ENCODE measurements at regions not wholly inside any gene's neighbourhood (a gene's known extent, or its start where the extent isn't known, plus 50 kb on each side); places are given as distances from the start of the nearest gene placed in this dataset.
"Not testable (repeated sequence)": the region's sequence is repeated elsewhere in the genome, so short reads cannot be mapped to it uniquely, and the experiment has no call there.

DNA sequence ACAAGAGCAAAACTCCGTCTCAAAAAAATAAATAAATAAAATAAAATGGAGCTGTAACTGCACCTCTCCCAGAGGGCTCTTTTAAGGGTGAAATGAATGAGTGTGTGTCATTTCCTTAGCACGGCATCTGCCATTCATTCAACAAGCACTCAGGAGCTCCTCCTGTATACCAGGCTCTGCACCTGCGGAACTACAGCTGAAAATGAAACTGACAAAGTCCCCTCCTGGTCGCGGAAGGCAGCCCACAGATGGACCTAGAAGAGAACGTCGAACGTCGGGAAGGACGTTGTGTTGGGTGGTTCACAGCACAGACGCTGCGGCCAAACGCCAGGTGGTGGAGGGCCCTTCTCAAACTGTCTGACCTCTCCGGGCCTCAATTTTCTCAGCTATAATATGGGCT, 256.4 kb downstream of the TFAP2C start:
- no peak for DNase-seq

DNA sequence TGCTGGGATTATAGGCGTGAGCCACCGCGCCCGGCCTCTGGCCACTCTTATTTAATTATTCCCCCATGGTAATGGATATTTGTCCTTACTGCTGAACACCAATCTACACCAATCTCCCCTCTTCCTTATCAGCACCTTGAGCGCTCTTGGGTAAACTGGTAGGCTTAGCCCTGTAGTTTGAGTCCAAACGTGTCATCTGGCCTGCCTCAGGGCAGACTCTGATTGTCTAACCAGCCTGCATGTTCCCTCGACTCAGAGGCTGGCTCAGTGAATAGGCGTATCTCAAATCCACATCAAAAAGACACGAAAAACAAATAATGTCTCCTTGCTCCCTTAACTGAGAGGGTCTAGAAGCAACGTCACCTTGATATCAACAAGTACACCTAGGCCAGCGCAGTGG, 260.9 kb downstream of the TFAP2C start:
- no peak for DNase-seq

DNA sequence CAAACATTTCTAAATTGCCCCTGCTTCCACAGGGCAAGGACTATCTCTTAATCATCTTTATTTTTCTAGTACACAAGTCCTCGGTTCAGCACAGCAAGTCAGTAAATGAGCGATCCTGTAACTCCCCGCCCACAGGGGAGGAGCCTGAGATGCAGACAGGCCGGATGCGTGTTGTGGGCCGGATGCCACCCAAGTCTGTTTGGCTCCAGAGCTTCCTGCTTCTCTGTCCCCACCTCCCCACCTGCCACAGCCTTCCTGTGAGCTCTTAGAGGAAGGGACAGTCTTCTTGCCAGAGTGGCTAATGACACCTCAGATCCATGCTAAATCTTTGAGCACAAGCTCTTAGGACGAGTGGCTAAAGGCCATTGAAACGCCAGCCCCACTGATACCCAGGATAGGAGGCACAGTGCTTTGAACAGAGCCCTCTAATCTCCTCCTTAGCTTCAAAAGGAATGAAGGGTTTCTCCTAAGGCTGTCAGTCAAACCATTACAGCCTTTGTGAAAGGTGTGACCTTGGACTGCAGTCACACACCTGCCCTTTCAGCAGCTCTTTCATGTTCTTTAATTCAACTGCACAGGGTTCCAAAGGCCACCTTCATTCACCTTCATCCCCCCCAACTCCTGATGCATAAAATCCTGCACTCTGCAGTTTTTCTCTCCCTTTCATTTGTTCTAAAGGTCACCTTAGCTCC, 264.3 kb downstream of the TFAP2C start:
- no peak for DNase-seq

DNA sequence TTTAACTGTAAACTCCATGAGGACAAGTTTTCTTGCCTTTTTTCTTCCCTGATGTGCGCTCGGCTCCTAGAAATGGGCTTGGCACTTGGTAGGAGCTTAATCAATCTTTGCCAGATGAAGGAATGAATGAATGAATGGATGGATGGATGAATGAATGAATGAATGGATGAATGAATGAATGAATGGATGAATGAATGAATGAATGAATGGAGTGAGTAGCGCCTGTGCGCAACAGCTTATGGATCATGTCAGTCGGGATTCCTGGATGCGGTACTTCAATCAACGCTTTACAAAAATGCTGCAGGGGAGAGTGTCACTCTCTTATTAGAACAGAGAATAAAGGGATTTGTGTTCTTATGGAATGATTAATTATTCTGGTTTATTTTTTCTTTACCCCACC, 267.3 kb downstream of the TFAP2C start:
- DNase-seq = no peak

DNA sequence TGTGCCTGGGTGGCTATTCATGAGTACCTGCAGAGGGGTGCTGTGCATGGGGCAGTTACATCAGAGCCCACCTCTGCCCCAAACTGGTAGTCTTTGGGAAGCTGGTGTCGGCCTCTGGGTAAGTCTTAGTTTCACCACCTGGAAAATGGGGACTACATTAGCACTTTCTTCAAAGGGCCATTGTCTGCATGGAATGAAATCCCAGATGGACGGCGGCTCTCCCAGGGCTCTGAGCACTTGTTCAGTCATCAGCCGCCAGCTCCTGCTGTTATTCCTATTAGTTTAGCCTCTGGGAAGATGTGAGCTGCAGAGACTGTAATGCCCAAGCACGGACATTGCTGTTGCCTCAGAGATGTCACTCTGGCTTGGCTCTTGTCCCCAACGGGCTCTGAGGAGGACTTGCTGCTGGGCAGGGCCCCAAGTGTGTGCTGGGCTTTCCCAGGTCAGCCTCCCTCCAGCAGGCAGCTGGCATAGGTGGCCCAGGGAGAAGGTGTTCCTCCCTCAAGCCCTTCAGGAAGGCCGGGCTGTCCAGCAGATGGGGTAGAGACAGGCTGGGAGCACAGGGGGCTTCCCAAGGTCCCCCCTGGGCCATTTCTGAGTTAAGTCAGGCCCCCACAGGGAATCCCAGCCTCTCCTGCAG, 268.3 kb downstream of the TFAP2C start:
- no peak for DNase-seq

DNA sequence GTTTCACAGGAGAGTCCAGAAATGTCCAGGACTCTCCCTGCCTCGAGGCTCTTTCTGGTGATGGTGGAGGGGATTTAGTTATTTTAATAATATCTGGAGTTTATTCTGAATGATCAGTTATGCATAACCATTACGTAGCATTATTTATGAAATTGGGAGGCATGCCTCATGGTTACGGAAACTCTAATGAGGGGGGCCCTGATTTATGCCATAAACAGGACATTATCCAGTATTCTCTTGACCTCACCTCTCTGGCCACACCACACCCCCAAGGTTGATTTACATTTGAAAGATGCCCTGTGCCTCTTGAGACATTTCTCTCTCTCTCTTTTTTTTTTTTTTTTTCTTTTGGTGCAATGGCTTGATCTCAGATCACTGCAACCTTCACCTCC, 268.8 kb downstream of the TFAP2C start:
- DNase-seq = no peak

DNA sequence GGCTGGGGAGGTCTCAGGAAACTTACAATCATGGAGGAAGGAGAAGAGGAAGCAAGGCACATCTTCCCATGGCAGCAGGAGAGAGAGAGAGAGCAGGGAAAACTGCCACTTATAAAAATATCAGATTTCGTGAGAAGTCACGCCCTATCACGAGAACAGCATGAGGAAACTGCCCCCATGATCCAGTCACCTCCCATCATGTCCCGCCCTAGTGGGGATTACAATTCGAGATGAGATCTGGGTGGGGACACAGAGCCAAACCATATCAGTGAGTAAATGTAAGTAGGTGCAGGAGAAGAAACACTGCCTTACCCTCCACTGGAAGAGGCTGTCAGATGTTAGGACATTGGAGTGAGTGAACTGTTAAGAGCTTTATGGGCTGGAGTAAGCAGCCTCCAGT, 270.4 kb downstream of the TFAP2C start:
- no peak for DNase-seq

DNA sequence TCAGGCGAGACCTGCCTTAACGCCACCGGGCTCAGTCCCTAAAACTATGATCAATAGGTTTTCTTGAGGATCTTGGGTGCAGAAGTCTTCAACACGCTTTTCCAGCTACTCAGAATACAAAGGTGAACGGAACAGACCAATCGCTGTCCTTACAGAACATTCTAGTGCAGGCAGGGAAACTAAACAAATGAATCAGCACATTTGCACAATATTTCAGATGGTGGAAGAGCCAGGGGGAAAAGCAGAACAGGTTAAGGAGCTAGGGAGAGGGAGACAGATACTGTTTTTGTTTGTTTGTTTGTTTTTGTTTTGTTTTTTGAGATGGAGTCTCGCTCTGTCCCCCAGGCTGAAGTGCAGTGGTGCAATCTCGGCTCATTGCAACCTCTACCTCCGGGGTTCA, 271.1 kb downstream of the TFAP2C start:
- no peak for DNase-seq

DNA sequence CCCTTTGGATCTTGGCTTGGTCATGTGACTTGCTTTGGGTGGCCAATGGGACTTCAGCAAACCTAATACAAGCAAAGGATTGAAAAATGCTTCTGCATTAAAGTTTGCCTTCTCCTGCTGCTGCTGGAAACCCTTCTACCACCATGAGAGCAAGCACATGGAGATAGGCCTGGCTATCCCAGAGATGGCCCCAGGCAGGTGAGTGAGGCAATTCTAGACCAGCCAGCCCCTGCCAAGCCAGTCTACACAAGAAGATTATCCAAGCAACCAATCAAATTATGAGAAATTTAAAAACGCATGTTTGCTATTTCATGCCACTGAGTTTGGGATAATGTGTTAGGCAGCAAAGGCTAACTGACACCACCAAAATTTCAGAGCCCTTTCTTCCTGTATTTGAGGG, 274.3 kb downstream of the TFAP2C start:
- no peak for DNase-seq

DNA sequence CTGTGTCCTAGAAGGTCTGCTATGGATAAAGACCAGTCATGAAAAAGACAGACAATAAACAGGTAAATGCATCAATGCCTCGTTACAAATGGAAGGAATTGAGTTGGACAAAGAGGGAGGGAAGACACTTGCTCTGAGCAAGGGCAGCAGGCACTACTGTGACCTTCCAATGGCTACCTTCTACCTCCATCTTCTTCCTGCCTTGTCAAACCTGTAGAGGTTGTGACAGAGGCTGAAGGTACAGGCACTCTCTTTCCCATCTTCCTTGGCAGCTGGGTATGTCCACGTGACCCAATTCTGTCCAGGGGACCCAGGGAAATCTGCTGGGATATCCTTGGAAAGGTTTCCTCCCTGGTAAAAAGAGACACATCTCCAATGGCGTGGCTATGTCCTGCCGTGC, 274.8 kb downstream of the TFAP2C start:
- no peak for DNase-seq

DNA sequence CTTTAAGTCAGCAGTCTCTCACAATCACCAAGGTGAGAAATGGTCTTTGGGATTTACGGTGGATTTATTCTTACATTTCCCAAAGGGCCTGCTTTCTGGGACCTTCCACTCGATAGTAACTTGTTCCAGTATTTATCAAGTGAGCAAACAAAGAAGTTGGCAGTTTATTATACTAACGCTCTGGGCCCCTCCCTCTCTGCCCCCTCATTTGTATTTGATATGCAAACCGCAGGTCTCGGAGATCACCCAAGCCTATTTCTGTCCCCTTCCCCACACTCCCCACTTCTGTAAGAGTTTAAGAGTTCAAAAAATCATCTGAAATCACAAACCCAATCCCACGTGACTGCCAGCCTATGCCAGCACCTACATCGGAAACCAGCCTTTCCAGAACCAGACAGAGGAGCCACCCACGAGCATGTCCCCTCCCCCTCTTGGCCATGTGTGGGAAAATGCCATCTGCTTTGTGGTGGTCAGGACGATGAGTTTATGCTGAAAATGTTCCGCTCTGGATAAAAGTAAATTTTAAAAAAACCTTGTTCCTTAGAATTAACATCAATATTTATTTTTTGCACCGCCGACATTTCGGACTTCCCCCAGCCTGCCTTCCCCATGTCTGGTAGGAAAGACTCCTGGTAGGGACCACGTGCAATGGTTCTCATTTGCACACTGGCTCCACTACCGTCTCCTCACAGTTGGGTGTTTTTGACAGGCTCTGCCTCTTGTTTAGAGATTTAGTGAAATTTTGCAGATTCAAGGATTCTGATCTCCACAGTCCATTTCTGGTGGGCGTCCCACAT, 281.0 kb downstream of the TFAP2C start:
- DNase-seq = no peak

DNA sequence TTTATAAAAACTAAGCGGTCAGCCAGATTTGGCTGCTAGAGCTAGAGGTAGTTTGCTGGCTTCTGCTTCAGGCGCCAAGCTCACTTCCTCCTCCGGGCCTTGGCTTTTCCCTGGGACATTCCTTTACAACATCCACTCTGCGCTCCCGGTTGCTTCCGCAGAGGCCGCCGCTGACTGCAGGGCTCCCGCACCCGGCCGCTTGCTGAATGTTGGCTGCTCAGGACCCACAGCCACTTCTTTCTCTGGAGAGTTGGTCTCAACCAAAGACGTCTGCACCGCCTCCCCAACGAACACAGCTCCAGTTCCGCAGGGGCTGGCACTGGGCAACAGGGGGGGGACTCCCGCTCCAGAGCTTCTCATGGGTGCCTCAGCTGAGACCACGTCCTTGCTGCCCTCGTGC, 282.8 kb downstream of the TFAP2C start:
- DNase-seq = no peak

DNA sequence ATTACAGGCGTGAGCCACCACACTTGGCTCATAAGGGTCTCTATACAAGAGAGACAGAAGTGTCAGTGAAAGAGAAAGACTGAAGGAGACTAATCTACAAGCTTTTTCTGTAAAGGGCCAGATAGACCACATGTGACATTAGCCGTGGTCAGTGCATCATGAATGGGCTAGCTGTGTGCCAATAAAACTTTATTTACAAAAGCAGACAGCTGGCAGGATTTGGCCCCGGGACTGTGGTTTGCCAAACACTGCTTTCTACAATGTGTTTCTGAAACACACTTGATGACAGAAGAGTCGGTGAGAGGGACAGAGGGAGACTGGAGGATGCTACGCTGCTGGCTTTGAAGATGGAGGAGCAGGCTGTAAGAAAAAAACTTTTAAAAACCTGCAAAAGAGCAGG, 285.4 kb downstream of the TFAP2C start:
- no peak for DNase-seq

DNA sequence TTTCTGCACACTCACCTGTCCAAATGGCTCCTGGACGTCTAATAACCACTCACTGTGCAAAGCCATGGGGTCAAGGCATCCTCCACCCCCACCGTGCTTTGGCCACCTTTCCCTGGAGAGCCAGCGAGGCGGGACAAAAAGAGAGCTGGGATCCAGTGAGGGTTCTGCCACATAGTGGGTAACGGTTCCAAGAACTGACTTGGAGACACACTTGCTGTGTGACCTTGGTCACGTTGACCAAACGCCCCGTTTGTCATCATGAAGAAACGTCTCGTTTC, 287.2 kb downstream of the TFAP2C start:
- DNase-seq = no peak

DNA sequence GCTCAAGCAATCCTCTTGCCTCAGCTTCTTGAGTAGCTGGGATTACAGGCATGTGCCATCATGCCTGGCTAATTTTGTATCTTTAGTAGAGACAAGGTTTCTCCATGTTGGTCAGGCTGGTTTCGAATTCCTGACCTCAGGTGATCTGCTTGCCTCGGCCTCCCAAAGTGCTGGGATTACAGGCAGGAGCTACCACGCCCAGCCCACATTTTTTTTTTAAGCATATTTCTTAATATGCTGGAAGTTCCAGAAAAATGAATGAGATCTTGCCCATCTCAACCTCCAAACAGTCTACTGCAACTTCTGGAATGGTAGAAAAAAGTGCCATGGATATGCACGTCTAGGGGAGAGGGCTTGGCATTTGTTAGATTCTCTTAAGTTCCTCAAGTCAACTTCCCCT, 290.9 kb downstream of the TFAP2C start:
- not testable (repeated sequence) for DNase-seq

DNA sequence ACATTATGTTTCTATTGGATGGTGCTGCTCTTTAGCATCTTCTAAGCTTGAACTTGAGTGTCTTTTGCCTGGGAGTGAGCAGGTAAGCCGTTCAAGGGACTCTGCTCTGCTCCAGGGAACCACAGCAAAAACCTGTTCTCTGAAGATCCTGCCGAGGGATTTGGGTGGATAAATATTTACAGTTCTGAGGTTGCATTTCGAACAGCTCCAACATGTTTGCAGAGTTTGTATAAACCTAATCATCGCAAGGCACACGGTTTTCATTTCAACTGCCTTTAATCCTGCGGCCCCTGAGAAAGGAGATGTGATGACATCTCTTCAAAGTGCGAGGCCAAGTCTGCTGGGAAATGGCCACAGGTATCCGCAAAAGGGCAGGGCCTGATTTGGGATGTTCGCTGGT, 293.4 kb downstream of the TFAP2C start:
- DNase-seq = no peak

DNA sequence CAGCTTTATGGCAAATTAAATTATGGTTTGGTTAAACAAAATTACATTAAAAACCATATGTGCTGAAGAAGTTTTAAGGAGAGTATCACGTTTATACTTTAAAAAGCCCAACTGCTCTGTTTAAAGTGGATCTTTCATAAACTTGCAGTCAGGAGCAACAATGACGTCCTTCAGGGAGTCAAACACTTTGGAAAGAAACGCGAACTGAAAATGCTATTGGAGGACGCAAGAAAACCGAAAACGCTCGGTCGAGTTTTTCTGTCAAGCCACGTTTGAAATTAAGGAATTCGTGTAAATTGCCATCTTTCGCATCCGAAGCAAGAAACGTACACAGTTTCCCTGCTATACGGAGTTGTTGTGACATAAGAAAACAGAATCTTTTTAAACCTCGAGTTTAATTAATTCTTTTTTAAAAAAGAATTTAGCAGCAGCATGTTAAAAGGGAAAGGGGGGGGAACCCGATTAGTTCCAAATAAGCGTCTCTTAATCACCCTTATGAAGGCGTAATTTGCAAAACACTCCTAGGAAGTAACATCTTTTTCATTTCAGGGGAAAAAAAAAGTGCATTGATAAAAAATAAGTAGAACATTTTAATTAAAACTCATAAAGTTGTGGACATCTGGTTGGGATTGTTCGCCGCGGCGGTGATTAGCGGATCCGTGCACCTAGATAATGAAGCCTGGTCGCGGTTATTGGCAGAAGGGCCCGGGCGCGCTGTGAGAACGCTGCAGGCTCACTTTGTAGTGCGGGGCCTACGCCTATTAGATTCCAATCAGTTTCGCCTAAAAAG, 295.4 kb downstream of the TFAP2C start:
- no peak for DNase-seq

DNA sequence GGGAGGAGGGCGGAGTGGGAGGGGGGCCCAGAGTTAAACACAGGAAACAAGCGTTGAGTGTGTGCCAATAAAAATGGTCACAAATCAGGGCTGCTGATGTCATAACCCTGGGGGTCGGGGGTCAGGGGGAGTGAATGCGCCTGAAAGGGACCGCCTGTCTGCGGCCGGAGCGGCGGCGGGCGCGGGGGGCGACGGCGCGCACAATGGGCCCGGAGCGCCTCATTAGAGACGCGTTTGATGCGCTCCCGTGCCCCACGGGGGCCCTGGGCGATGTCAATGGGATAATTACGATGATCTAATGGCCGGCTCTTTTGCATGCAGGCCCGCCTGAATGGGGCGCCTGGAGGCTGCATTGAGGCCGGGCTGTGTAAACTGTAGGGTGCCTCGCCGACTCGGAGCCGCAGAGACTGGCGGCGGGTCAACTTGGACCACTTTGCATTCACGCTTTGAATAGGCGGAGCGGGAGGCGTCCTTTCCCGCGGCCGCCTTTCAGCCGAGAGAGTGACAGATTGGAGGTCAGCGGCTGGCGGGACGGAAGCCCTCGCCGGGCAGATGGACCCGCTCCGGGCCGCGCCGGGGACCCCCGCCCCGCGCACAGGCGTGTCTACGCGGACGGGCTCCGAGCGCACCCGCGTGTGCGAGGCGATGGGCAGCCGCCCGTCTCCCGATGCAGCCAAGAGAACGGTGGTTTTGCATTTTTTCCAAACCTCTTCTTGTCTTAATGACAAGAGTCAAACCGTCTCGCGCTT, 296.1 kb downstream of the TFAP2C start:
- DNase-seq = no peak

DNA sequence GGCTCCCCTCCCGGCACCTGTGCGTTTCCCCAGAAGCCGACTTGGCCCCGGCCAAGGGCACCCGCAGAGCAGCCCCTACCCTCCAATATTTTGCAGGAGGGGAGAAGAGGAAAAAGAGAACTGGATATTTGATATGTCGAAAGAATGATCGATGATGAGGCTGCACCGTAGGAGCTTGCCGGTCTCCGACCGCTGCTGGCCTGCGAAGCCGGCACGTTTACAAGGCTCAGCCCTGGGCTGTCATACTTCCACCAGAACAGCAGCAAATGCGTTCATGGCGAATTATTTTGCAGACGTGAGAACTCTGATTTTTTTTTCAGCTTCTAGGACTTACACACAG, 296.7 kb downstream of the TFAP2C start:
- DNase-seq = no peak

DNA sequence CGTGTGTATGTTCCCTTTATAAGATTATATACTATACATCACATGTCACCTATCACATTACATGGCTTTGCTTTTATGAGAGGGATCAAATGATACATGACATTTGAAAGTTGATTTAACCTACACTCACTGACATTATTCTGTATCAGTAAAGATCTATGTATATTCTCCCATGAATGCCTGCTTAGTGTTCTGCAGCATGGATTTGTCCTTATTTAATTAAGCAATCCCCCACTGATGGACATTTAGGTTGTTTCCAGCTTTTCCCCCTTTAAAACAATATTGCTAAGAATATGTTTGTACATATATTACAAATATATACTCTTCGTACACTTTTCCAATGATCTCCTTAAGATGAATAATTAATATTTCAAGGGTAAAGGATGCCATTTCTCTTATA, 297.4 kb downstream of the TFAP2C start:
- DNase-seq = no peak

DNA sequence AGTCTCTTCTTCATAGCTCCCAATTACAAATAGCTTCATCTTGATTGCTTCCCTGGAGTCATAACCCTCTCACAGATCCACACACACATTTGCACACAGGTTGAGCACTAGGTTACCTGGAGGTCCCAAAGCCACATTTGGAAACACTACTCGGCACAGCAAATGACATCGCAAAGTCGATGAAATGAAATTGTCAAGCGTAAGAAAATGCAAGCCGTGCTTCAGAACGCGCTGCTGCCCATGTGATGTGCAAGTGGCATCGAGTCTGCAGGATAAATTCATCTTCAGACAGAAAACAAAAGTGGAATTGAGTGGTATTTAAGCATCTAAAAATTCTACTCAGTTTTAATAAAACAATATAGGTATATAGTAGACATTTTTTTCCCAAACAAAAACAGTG, 298.0 kb downstream of the TFAP2C start:
- DNase-seq = no peak

DNA sequence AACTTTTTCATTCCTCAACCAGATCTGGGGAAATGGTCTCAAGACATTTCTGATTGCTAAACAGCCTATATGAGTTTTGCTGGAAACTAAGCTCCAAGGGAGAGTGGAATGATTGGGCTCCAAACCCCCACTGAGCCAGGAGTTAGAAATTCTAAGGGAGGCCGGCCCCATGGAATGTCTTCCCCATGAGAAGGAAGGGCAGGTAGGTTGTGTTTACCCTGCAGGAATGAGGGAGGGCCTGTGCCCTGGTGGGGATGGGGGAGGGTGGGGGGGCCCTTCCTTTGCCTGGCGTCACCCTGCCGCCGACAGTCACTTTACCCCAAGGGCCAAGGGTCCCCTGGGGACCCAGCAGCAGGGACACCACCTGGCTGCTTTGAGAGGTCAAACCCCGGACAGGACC, 298.9 kb downstream of the TFAP2C start:
- no peak for DNase-seq

DNA sequence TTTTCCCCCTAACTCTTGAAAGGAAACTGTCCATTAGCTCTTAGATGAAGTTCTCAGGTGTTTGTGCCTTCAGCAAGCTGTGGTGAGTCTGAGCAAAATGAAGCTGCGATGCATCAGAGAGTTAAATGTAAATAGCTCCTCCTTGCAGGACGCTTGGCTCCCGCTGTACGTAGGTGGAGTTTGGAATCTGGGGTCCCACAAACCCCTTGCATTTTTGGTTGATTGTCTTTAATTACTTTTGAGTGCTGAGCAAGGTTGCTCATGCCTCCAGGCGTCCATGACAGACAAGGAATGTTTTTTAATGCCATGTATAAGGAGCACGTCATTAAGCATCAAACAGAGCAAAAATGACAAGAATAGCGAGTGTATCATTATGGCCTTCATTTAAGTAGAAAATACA, 300.5 kb downstream of the TFAP2C start:
- DNase-seq = no peak

Measured in stimulated activated CD4-positive, alpha-beta T cell treated with anti-CD3 and anti-CD28 coated beads, Interleukin-4, amount 100 ng/mL, for 4 hours (primary cell).